ENCODE measurements at regions not wholly inside any gene's neighbourhood (a gene's known extent, or its start where the extent isn't known, plus 50 kb on each side); places are given as distances from the start of the nearest gene placed in this dataset.

- Histone ChIP-seq H3K4me1 (no peaks in the 10 kb centered on the region), H3K4me3 (no peak overlapping the region), H3K27ac (no peak overlapping the region), H3K27me3 (no peaks in the 10 kb centered on the region), H3K9me3 (no peaks in the 10 kb centered on the region), H3K36me3 (no peaks in the 10 kb centered on the region)
- TF ChIP-seq POLR2A (IDR thresholded peaks at IDR 0.05) (no peak), CTCF (IDR thresholded peaks at IDR 0.05) (no peak)
- DNase-seq, result no peak
- intact Hi-C loops (cut with DNase I; ENCODE audit: low total_unique reads), result no loop called here
These were observed 637.5 kb downstream of the DSC3 start for GRCh38 chr18:30405038-30405437.

DNA sequence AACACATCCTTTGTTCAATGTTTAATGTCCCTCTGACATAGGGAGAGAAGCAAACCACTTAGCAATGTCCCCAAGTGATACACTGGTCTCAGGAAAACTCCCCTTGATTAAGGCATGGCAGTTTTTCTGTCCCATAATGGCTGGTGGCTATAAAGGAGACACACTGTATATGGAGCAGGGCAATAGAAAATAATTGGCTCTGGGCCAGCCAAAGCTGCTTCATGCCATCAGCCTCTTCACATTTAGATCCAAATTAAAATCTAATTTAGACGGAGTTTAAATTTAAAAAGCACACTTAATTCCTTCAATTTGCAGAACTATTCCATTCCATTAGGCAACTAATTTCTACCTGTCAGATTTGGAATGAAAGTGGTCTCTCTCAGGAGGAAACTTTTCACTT lies 638.1 kb downstream of the DSC3 start:
- H3K27ac ChIP-seq, result no peak overlapping the region
- H3K36me3 ChIP-seq, result no peaks in the 10 kb centered on the region
- no peaks in the 10 kb centered on the region for H3K9me3 ChIP-seq
- H3K4me1 ChIP-seq, result no peaks in the 10 kb centered on the region
- no peak for DNase-seq
- TF ChIP-seq POLR2A (IDR thresholded peaks at IDR 0.05), result no peak
- no peak for TF ChIP-seq CTCF (IDR thresholded peaks at IDR 0.05)
- intact Hi-C loops (cut with DNase I; ENCODE audit: low total_unique reads), result no loop called here
- H3K4me3 ChIP-seq, result no peak overlapping the region
- no peaks in the 10 kb centered on the region for H3K27me3 ChIP-seq

DNA sequence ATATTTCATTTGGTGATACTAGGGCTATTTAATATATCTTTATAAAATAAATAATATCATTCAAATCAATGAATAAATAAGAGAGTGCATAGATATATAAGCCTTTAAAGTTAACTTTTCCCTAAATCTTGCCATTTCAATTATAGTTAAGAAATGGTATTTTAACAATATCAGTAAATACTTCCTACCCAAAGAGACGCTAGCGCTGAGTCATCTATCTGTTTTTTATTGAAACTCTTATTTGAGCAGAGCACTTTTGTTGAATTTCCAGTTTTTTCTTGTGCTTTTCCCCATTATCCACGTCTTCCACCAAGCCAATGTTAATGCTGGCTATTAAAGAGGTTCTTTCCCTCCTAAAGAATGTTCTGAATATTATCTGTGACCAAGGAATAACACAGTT lies 639.3 kb downstream of the DSC3 start:
- Histone ChIP-seq H3K9me3 (no peaks in the 10 kb centered on the region), H3K27ac (no peak overlapping the region), H3K4me1 (no peaks in the 10 kb centered on the region), H3K36me3 (no peaks in the 10 kb centered on the region), H3K27me3 (no peaks in the 10 kb centered on the region), H3K4me3 (no peak overlapping the region)
- DNase-seq, result no peak
- TF ChIP-seq POLR2A (IDR thresholded peaks at IDR 0.05) (no peak), CTCF (IDR thresholded peaks at IDR 0.05) (no peak)
- intact Hi-C loops (cut with DNase I; ENCODE audit: low total_unique reads), result no loop called here

- Histone ChIP-seq H3K4me1 (no peaks in the 10 kb centered on the region), H3K9me3 (no peaks in the 10 kb centered on the region)
These were observed 655.1 kb downstream of the DSC3 start for GRCh38 chr18:30387401-30387800.

GRCh38 chr18:30386624-30387023 lies 655.9 kb downstream of the DSC3 start:
- intact Hi-C loops (cut with DNase I; ENCODE audit: low total_unique reads), result no loop called here
- Histone ChIP-seq H3K36me3 (no peaks in the 10 kb centered on the region), H3K9me3 (no peaks in the 10 kb centered on the region), H3K4me3 (no peak overlapping the region), H3K27ac (no peak overlapping the region), H3K4me1 (no peaks in the 10 kb centered on the region), H3K27me3 (no peaks in the 10 kb centered on the region)
- no peak for DNase-seq
- no peak for TF ChIP-seq POLR2A (IDR thresholded peaks at IDR 0.05)
- TF ChIP-seq CTCF (IDR thresholded peaks at IDR 0.05), result no peak

More at GRCh38 chr18:30387401-30387800, 655.1 kb downstream of the DSC3 start:
- Histone ChIP-seq H3K4me3 (no peak overlapping the region), H3K27me3 (no peaks in the 10 kb centered on the region), H3K36me3 (no peaks in the 10 kb centered on the region), H3K27ac (no peak overlapping the region)
- TF ChIP-seq POLR2A (IDR thresholded peaks at IDR 0.05) (no peak), CTCF (IDR thresholded peaks at IDR 0.05) (no peak)
- intact Hi-C loops (cut with DNase I; ENCODE audit: low total_unique reads), result no loop called here
- no peak for DNase-seq

Data from uterus (tissue), 3 donors.